H54 (cell line): ENCODE measurements at regions not wholly inside any gene's neighbourhood (a gene's known extent, or its start where the extent isn't known, plus 50 kb on each side); places are given as distances from the start of the nearest gene placed in this dataset.
"Not testable (repeated sequence)": the region's sequence is repeated elsewhere in the genome, so short reads cannot be mapped to it uniquely, and the experiment has no call there.

Source experiments
- DNase-seq: peaks from one replicate; pipeline ENCODE4 v3.0.0; 2011; ENCODE audit warnings: low spot score, mixed read lengths; ENCODE audit not compliant: insufficient read length
- FAIRE-seq: peaks from 3 replicates; lab custom pipeline; 2011; peaks lifted over from hg19 to GRCh38; lab: Jason Lieb, UNC

DNA sequence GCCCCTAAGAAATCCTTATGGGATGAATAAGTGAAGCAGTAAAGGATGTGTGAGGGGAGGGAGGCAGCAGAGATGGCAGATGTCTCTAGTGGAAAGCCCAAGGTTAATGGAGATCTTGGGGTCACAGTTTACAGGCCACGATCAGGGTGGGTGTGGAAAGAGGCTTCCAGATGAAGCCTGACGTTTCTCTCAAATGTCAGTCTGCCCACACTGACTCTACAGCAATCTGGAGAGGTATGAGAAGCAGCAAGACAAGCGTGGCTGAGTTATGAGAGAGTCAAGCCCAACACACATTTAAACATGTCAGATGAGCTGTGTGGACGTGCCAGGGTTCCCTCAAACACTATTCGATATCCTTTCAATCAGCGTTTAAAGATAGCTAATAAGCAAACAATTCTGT lies 308.2 kb downstream of the BCL2L11 start:
- DNase-seq, FAIRE-seq: not testable (repeated sequence)

- FAIRE-seq, DNase-seq: not testable (repeated sequence)
These were observed 308.6 kb downstream of the BCL2L11 start for GRCh38 chr2:111429353-111429752.

DNA sequence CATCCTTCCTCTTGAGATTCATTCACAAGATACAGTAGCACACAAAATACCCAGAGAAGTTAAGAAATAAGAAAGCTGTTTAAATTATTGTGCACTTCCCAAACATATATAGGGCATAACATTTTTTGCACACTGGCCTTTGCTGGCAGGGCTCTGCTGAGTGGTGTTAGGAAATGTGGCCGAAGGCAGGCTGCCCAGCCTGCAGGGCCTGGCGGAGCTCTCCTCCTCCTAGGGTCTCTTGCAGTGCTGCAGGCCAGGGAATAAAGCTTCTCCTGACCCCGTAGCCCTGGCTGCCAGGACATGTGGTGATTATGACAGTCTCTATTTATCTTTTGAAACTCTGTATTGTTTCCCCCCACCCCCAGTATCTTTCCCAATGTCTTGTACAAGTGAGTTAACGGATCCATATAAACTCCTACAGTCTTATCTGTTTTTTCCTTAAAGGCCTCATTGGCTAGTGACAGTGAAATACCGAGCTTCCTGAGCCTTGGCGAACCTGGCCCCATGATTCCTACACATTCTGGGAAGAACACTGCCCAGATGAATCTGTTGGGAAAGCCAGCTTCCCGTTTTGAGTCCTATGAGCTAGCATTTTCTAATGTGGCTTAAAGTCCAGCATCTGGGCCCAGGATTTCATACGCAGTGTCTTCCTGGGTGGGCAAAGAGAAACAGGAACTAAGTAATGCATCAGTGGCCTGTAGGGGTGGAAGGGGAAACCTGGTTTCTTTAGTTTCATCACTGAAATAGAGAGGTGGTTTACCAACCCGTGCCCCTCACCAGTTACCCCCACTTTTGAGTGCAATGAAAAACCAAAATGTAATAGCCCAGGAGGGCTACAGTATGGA lies 310.3 kb downstream of the BCL2L11 start:
- FAIRE-seq, DNase-seq: not testable (repeated sequence)

GRCh38 chr2:111432423-111432822 lies 311.7 kb downstream of the BCL2L11 start:
- not testable (repeated sequence) for DNase-seq, FAIRE-seq

DNA sequence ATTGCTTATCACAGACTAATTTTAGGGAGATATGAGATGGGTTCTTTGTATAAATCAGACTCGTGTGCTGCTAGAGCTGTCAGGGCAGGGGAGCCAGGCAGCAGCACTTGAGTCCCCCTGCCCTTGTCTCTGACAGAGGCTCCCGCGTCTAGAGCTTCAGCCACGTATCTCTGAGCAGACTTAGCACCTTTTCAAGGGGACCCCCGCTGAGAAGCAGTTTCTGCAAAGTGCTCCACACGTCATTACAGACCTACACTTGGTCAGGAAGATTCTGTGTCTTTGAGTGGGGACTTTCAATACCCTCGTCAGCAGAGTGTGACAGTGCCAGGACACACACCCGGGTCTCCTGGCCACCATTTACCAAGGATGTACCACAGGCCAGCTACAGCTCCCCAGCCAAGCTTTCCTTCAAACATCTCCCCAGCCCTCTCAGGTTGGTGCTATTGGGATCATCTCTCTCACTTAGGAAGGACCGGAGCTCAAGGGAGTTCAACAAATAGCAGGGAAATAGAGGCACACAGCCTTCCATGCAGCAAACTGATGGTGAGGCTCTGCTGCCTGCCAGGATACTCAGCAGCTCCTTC lies 312.3 kb downstream of the BCL2L11 start:
- not testable (repeated sequence) for DNase-seq, FAIRE-seq

- FAIRE-seq, DNase-seq: not testable (repeated sequence)
These were observed 313.3 kb downstream of the BCL2L11 start for GRCh38 chr2:111433892-111434607.

DNA sequence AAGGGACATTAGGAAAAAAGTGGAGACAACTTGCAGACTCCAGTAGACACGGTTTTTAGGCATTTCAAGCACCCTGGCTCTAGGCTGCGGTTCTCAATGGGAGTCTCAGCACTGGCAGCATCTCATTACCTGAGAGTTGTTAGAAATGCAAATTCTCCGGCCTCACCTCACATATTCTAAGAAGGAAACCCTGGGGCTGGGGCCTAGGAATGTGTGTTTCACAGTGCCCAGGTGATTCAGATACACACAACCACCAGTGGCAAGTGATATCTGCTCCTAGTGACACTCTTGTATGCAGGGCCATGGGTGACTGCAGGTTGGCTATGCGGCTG lies 313.9 kb downstream of the BCL2L11 start:
- DNase-seq, FAIRE-seq: not testable (repeated sequence)

DNA sequence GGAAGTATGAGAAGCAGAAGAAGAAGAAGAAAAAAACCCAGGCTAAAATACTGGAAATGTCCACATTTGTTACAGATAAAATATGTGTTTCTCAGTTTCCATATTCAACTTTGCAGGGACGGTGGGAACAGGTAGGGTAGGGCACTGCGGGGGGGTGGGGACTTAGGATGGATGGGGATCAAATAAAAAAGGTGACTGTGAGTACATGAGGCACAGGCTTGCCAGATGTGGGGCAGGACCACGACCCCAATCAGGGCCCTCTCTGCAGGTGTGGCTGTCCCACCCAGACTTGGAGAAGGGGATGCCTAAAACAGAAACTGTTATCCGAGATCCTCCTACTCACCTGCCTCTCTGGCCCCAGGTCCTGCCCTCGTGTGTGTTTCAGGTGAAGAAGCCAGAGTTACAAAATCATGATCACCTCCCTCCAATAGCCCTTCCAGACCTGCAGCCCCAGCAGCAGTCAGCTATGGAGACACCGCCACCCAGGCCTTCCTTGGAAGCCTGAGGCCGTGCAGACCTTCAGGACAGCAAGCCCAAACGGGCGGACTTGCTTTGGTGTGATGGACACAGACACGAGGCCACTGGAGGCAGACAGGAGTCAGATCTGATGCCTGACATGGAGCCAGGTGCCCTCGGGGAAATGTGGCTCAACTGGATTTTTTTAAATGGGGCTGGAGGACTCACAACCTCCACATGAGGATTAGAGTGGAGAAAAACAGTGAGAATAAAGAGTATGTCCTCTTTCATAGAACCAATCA lies 315.0 kb downstream of the BCL2L11 start:
- DNase-seq, FAIRE-seq: not testable (repeated sequence)

- FAIRE-seq, DNase-seq: not testable (repeated sequence)
These were observed 315.7 kb downstream of the BCL2L11 start for GRCh38 chr2:111436411-111436810.

GRCh38 chr2:111437288-111437990 lies 316.7 kb downstream of the BCL2L11 start:
- not testable (repeated sequence) for FAIRE-seq, DNase-seq

DNA sequence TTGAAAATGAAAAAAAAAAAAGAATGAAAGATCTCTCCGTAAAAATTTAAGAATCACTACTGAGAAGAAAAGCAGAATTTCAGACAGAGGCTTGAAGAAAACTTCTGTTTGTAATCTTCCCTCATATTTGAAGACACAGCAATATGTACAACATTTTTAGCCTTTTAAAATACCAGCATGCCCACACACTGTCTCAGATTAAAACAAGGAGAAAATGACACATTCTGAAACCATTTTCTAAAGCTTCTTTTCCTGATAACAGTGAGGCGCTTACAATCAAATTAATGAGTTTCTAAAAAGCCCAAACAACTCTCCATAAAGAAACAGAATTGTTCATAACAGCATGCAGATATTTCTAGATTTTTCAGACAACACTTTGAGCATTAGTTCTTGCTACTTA lies 317.4 kb downstream of the BCL2L11 start:
- DNase-seq, FAIRE-seq: not testable (repeated sequence)

DNA sequence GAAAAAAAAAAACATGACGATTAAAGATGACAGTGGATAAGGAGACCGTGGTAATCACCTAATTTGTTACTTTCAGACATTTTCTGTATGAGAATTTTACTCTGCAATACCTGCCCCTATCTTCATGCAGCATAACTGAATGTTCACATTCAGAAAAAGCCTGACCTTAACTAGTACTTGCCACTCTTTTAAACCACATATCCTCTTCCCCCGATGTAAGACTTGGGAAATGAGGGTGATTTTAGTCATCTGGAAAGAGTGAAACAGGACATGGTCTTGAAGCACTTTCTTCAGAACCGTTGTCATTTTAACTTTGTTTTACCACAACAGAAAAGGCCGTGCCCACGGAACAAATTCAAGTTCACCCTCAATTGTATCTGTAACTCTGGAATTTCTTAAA lies 318.5 kb downstream of the BCL2L11 start:
- DNase-seq = not testable (repeated sequence)
- peak; percentile 75 for FAIRE-seq

- DNase-seq = not testable (repeated sequence)
- peak; percentile 11 for FAIRE-seq
These were observed 320.9 kb downstream of the BCL2L11 start for GRCh38 chr2:111441614-111442013.

DNA sequence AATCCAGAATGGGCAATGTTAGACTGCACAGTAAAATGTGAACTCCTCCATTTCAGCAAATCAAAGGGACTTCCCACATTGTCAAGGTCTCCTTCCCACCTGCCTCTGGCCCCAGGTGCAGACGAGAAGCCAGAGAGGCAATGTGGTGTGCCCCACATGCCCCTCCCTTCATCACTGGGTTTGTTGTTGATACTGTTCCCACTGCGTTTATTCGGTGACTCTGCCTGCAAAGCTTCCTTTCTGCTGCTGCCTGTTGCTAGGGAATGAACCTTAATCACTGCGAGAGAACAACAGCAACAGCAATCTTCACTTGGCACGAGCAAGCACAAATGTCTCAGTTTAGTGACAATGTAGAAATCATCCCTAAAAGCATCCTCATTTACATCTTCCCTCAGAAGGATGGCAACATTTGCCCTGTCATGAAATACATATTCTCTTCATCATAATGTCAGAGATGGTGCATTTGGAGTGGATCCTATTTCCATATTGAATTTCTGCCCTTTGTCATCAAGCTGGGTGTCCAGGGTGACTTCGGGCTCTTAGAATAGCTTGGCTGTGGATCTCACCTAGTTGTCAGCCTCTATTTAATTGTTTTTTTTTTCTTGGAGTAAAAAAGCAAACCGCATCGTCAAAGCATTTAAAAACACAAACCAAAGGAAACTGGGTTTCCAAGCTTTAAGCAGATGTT lies 322.2 kb downstream of the BCL2L11 start:
- not testable (repeated sequence) for DNase-seq, FAIRE-seq

GRCh38 chr2:111444516-111444915 lies 323.8 kb downstream of the BCL2L11 start:
- FAIRE-seq, DNase-seq: not testable (repeated sequence)

DNA sequence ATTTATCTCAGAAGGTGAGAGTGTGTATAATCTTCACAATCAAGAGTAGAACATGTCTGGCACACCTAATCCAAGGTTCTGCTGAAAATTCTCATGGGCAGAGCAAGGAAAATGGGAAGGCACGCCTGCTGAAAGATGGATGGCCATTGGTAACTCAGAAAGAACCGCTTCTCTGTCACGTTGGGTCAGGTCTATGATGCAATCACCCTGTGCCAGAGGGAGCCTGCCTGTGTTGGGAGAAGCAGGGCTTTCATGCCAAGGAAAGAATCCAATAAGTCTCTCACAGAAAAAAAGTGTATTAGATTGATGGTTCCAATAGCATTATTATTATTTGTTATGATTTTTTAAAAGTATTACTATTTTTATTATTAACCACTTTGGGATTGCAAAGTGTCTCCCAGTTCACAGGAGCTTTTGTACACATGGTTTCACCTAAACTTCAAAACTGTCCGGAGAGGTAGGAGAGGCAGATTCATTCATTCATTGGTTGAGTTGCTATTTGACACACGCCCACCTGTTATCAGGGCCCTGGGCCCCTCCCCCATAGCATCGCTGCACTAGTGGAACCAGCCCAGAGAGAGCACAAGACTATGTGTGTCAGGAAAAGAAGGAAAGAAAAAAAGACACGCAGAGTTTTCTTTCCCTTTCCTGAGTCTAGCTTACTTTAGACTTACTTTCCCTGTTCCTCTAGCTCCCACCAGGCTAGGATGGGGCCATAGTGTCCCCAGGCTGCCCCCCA lies 324.6 kb downstream of the BCL2L11 start:
- FAIRE-seq, DNase-seq: not testable (repeated sequence)

- not testable (repeated sequence) for FAIRE-seq
These were observed 325.2 kb downstream of the BCL2L11 start for GRCh38 chr2:111445941-111446340.

GRCh38 chr2:111447482-111447881 lies 326.8 kb downstream of the BCL2L11 start:
- DNase-seq = not testable (repeated sequence)

More at GRCh38 chr2:111445941-111446340, 325.2 kb downstream of the BCL2L11 start:
- not testable (repeated sequence) for DNase-seq

More at GRCh38 chr2:111447482-111447881, 326.8 kb downstream of the BCL2L11 start:
- FAIRE-seq = not testable (repeated sequence)
